GM18868 (cell line): ENCODE measurements at regions not wholly inside any gene's neighbourhood (a gene's known extent, or its start where the extent isn't known, plus 50 kb on each side); places are given as distances from the start of the nearest gene placed in this dataset.
"Not testable (repeated sequence)": the region's sequence is repeated elsewhere in the genome, so short reads cannot be mapped to it uniquely, and the experiment has no call there.

Experiments
- ATAC-seq: cut with Tn5 transposase; IDR thresholded peaks from one replicate; pipeline ENCODE4 v1.9.1; 2021; ENCODE audit warnings: mild to moderate bottlenecking, moderate library complexity; ENCODE audit not compliant: unreplicated experiment

DNA sequence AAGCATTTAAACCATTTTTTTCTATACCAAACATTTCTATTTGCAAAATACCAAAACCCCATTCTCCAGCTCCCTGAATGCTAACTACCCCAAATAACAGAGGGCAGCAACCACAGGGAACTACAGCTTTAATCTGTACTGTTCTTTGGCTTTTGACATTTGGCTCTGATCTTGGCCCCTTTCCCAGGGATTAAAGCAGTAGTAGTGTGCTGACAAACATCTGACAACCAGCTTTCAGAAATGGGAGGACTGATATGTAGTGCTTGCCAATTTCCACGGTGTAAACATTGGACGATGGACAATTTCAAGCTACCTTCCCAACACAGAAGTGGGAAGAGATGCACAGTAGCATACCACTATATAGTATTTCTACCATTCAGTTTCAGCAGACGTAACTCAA is 88.4 kb upstream of the TEAD1 start:
- ATAC-seq, result no peak

DNA sequence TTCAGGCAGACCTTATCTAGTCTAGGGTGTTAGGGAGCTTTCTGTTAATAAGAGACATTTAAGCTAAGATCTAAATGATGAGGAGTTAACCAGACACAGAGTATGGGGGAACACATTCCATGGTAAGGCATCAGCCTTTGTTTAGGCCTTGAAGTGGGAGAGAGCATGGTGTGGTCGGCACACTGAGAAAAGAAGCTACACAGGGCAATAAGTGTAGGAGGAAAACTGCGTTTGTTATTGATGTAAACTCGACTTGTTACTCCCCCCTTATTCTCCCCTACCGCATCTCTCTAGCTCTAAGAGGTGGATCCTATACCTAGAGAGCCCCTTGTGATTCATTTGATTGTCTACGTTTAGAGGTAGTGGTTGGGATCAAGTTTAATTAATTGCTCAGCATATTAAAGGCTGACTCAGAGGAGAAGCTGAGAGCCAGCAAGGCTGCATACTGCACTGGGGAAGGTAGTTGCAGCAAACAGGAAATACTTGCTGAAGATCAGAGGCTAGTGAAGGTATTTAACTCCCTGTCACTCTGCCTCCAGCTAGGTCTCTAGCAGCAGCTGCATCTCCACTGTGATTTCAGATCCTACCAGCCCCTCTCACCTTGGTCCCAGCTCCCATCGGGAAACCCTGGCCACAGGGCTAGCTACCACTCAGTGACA is 86.8 kb upstream of the TEAD1 start:
- no peak for ATAC-seq

DNA sequence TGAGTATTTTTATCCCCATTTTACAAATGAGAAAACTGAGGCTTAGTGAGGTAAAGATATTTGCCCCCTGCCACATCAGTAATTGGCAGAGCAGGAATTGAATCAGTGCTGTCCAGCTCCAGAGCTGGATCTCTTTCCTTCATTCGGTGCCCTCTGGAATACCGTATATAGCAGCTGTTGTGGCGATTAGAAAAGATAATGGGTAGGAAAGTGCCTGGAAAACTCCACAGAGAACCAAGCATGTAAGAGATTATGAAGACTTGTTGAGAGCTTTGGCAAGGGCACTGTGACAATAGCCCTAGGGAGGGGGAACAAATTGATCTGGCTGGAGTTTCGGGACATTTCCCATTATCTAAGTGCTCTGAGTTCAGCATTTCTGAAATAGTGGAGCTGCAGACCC is 82.5 kb upstream of the TEAD1 start:
- no peak for ATAC-seq

DNA sequence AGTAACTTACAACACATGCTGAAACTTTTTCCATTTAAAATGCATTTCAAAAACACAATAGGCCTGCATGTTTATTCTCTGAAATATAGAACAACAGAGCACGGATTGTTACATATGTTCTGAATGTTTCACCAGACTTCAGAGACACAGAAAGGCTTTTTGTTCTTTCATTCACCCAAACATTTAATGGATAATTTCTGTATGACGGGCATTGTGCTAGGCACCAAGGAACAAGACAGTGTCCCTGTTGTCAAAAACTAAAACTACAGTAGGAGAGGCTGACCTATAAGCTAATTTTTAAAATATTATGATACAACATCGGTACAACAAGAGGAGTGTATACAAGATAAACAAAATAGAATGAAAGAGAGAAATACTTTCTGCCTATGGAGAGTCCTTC is 81.9 kb upstream of the TEAD1 start:
- no peak for ATAC-seq

DNA sequence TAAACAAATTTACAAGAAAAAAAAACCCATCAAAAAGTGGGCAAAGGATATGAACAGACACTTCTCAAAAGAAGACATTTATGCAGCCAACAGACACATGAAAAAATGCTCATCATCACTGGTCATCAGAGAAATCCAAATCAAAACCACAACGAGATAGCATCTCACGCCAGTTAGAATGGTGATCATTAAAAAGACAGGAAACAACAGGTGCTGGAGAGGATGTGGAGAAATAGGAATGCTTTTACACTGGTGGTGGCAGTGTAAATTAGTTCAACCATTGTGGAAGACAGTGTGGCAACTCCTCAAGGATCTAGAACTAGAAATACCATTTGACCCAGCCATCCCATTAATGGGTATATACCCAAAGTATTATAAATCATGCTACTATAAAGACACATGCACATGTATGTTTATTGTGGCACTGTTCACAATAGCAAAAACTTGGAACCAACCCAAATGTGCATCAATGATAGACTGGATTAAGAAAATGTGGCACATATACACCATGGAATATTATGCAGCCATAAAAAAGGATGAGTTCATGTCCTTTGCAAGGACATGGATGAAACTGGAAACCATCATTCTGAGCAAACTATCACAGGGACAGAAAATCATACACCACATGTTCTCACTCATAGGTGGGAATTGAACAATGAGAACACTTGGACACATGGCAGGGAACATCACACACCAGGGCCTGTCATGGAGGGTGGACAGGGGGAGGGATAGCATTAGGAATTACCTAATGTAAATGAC is 79.0 kb upstream of the TEAD1 start:
- ATAC-seq, result not testable (repeated sequence)

DNA sequence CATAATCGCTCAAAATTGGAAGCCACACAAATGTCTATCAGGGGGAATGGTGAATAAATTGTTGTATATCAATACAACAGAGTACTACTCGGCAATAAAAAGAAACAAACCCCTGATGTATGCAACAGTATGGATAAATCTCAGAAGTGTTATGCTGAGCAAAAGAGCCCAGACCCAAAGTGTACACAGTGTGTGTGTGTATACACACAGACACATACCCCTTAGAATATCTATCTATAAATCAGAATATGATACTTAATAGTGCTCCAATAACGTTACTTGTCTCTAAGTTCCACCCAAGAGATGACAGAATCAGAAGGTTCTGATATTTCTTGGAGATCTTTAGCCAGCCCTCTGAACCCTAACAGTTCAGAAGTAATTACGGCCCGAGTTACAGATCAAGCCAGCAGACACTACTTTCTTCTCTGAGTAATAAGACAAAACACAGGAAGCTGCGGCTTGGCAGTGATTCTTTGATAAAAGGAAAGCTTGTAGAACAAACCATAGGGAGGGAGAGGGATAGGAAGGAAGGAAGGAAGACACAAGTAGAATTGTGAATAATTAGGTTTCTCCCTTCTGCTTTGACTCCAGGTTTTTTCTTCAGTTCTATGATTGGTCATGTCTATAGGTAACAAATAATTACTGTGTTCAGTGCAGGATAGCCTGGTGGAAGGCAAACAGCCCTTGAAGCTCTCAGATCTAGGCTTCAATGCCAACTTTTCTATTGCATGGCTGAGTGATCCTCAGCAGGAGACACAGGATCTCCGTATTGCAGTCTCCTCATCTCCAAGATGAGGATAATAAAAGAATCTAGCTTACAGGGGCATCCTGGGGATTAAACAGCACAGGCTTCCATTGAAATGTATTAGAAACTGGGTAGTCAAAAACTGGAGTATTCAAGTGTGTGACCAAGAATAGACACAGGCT is 75.6 kb upstream of the TEAD1 start:
- ATAC-seq, result no peak

DNA sequence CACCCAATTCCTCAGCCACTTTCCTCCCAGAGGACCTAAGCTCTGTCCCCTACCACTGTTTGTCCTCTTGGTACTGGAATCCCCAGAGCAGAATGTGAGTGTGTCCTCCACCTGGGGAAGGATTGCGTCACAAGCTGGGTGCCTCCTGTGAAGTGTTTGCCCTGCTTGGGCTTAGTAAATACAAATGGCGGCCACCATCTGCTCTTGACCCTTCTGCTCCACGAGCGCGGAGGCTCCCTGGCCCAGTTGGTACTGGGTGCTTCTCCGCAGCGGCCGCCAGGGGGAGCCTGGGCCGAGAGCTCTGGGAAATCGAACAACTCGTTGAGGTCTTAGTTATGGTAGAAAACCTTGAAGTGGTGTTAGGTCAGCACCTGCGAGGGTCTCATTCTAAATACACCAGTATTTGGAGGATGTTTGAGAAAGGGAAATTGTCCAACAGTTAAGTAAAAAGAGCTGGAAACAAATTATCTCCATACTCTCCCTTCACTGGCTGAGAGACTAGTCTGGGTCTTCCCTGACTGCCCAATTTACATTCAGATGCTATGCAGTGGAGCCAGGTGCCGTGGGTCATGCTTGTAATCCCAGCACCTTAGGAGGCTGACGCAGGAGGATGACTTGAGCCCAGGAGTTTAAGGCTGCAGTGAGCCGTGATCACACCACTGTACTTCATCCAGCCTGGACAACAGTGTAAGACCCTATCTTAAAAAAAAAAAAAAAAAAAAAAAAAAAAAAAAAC is 74.6 kb upstream of the TEAD1 start:
- peak; percentile 65 for ATAC-seq

DNA sequence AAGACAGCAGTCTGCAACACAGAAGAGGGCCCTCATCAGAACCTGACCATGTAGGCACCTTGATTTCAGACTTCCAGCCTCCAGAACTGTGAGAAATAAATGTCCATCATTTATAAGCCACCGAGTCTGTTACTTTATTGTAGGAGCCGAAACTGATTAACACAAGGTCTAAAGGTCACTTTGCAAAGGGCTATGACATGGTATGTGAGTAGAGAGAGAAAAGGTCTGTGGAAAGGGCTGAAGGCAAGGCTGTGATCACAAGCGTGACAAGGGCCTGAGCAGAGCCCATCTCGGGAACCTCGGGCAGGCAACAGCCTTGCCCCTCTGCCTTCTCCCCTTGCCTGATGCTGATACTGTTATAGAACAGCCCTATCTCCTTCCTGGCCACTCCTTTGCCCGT is 73.4 kb upstream of the TEAD1 start:
- ATAC-seq, result no peak

DNA sequence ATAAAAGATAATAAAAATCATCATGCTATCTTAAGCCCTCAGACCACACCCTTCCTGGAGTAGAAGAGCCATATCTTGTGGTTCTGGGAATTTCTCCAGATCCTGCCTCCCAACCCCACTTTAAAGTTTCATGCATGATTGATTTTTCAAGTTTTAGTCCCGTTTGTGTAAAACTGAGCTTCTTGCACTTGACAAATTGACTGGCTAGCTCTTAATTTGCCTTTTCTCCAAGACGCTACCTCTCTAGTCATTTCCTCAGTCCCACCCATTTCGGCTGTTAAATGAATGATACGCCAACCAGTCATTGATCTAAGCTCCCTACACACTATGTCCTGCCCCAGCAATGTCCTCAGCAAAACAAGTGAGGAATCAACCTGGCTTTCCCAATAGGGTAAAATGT is 71.8 kb upstream of the TEAD1 start:
- no peak for ATAC-seq

DNA sequence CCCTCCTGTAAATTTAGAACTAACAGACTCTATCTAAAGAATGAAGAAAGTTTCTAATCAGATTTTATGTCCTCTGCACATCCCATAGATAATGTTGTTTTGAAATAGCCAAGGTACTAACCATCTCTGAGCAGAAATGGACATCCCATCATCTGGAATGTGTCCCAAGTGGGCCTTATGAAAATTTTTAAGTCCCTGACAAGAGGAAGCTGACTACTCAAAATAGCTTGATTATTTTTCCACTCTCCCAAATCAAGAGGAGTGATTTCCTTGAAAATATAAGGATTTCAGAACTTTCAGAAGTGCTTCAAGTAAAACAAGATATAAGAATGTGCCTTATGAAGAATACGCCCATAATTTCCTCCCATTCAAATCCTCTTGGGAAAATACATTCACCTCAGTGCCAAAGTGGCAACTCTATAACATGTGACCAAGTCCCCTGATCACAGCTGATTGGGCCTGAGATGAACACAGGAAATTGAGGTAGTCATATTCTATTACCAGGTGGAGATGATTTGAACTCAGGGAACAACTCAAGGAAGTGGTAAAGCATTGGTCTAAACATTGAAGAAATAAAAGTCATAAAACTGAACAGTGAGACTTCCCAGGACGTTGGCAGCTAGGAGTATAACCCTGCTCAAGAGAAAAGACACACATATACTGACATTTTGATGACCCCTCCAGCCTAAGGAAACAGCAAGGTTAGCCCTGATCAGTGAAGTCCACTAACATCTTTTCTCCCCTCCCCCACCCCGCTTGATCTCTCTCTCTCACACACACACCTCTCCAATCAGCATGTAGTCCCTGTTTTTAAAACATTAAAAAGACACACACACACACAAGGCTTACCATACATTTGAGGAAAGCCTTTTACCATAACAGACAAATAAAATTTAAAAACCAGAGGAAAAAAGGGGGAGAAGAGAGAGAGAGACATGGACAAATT is 70.8 kb upstream of the TEAD1 start:
- no peak for ATAC-seq

DNA sequence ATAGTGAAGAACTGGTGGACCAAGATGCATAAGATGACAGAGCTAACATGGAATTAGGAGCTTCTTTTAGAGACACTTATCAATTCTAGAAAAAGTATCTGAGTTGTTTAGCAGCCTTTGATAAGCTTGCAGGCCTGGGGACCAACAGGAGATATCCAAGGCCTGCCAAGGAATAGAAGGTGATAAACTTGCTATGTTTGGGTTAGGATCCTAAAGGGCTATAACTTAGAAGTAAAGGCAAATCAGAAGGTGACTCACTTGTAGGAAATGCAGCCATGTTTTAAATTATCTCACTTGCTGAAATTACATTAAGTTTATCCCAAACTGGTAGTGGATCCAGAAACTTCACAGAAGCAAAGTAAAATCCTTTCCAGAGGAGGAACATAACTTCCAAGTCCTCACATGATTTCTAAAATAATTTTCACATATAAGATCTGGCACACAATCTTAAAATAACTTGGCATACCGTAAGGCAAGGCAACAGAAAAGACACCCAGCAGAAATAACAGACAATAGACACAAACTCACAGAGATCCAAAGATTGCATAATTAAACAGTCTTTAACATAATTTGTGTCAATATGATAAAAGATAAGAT is 69.6 kb upstream of the TEAD1 start:
- ATAC-seq, result no peak

DNA sequence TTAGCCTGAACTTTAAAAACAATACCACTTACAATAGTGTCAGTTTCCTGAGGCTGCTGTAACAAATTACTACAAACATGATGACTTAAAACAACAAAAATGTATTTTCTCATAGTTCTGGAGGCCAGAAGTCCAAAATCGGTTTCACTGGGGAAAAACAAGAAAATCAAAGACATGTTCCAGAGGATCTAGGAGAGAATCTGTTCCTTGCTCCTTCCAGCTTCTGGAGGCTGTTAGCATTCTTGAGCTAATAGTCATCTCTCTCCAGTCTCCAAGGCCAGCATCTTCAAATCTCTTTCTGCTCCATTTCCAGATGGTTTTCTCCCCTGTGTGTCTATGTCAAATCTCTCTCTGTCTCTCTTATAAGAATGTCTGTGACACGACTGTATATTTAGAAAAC is 67.6 kb upstream of the TEAD1 start:
- ATAC-seq, result no peak

DNA sequence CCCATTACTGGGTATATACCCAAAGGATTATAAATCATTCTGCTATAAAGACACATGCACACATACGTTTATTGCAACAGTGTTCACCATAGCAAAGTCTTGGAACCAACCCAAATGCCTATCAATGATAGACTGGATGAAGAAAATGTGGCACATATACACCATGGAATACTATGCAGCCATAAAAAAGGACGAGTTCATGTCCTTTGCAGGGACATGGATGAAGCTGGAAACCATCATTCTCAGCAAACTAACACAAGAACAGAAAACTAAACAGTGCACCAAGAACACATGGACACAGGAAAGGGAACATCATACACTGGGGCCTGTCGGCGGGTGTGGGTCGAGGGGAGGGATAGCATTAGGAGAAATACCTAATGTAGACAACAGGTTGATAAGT is 65.5 kb upstream of the TEAD1 start:
- ATAC-seq, result not testable (repeated sequence)

DNA sequence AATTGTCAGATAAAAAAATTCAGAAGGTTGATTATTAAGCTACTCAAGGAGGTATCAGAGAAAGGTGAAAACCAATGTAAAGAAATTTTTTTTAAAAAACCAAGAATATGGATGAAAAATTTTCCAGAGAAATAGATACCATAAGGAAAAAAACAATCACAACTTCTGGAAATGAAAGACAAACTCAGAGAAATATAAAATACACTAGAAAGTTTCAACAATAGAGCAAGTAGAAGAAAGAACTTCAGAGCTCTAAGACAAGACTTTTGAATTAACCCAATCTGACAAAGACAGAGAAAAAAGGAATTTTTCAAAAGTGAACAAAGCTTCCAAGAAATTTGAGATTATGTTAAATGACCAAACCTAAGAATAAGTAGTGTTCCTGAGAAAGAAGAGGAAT is 62.9 kb upstream of the TEAD1 start:
- no peak for ATAC-seq

DNA sequence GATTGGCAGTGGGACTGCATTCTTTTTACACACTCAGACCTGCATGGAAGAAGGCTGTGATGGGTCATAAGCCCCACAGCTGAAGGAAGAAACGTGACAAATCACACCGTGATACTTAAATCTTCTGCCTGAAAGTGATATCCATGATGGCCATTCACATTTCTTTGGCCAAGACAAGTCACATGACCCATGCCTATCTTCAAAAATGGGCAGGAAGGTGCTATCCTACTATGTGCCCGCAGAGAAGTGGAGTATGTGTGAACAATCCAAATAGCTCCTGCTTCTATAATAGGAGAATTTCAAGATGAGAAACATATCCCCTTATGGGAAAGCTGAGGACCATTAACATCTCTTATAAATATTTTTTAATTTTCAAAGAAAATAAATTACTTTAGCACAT is 56.6 kb upstream of the TEAD1 start:
- ATAC-seq, result no peak

DNA sequence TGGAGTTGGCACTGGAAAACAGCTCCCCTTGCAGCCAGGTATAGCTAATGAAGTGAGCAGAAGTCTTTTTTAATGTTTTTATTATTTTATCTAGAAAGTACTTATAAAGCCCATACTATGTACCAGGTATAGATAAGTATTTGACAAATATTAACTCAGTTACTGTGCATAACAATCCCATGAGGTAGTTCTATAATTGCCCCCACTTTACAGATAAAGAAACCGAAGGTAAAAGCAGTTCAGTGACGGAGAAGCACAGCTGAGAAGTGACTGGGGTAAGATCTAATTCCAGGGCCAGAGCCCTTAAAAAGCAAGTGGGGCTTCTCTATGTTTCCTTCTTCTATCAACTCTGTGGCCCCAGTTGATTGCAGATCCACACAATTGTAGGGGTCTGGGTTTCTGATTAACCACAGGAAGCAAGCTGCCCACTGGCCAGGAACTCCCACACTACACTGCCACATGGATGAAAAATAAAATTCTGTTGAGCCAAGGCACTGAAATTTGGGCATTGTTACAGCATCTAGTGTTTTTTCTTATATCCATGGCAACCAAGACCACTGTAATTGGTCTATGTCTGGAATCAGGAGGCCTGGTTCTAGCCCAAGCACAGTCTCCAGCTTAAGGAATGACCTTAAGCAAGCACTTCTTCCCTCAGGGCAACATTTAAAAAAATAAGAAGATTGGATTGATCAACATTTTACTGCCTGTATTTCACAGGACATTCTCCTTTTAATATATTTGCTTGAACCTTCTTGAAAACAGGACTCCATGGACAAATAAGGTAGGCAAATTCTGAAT is 55.3 kb upstream of the TEAD1 start:
- no peak for ATAC-seq

DNA sequence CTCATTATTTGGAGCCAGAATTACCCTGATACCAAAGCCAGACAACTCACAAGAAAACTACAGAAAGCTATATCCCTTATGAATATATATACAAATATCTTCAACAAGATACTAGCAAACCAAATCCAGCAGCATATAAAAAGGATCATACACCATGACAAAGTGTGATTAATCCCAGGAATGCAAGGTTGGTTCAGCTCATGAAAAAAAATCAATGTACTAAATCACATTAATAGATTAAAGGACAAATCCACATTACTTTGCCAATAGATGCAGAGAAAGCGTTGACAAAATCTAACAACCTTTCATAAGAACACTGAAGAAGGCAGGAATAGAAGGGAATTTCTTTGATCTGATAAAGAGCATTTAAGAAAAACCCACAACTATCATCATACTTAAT is 50.4 kb upstream of the TEAD1 start:
- ATAC-seq, result no peak
